ENCODE measurements at regions not wholly inside any gene's neighbourhood (a gene's known extent, or its start where the extent isn't known, plus 50 kb on each side); places are given as distances from the start of the nearest gene placed in this dataset.
"Not testable (repeated sequence)": the region's sequence is repeated elsewhere in the genome, so short reads cannot be mapped to it uniquely, and the experiment has no call there.

GRCh38 chr13:42494157-42494556, 79.8 kb upstream of the TNFSF11 start:
- TF ChIP-seq GLIS3 (CRISPR knock-in tag; IDR thresholded peaks at IDR 0.05) (no peak), SNAI2 (CRISPR knock-in tag; IDR thresholded peaks at IDR 0.05) (no peak), TOX (CRISPR knock-in tag; IDR thresholded peaks at IDR 0.05; ENCODE audit: borderline replicate concordance) (no peak), TCF4 (CRISPR knock-in tag; IDR thresholded peaks at IDR 0.05; ENCODE audit: borderline replicate concordance) (no peak), CREB5 (CRISPR knock-in tag; IDR thresholded peaks at IDR 0.05; ENCODE audit: low read depth) (no peak), ZNF8 (CRISPR knock-in tag; IDR thresholded peaks at IDR 0.05) (no peak), PPARA (CRISPR knock-in tag; IDR thresholded peaks at IDR 0.05; ENCODE audit: borderline replicate concordance) (no peak)
- TF ChIP-seq, protein P1, sequence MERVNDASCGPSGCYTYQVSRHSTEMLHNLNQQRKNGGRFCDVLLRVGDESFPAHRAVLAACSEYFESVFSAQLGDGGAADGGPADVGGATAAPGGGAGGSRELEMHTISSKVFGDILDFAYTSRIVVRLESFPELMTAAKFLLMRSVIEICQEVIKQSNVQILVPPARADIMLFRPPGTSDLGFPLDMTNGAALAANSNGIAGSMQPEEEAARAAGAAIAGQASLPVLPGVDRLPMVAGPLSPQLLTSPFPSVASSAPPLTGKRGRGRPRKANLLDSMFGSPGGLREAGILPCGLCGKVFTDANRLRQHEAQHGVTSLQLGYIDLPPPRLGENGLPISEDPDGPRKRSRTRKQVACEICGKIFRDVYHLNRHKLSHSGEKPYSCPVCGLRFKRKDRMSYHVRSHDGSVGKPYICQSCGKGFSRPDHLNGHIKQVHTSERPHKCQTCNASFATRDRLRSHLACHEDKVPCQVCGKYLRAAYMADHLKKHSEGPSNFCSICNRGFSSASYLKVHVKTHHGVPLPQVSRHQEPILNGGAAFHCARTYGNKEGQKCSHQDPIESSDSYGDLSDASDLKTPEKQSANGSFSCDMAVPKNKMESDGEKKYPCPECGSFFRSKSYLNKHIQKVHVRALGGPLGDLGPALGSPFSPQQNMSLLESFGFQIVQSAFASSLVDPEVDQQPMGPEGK (CRISPR knock-in tag; IDR thresholded peaks at IDR 0.05; ENCODE audit: borderline replicate concordance): no peak
- no peak for ATAC-seq

DNA sequence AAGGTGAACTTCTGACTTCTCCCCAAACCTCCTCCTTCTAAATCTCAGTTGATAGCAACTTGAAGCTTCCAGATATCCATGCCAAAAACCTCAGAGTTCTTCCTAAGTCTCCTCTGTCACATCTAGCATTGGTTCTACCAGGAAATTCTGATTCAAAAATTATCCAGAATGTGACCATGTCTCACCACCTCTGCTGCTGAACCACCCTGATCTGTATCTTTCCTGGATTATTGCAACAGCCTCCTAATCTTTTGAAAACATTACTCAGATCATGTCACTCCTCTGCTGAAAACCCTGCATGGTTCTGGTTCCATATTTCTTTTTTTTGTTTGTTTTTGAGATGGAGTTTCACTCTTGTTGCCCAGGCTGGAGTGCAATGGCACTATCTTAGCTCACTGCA, 78.7 kb upstream of the TNFSF11 start:
- no peak for TF ChIP-seq GLIS3 (CRISPR knock-in tag; IDR thresholded peaks at IDR 0.05)
- TF ChIP-seq PPARA (CRISPR knock-in tag; IDR thresholded peaks at IDR 0.05; ENCODE audit: borderline replicate concordance): no peak
- no peak for TF ChIP-seq SNAI2 (CRISPR knock-in tag; IDR thresholded peaks at IDR 0.05)
- no peak for TF ChIP-seq ISL1 (CRISPR knock-in tag; IDR thresholded peaks at IDR 0.05)
- no peak for TF ChIP-seq ZFP3 (CRISPR knock-in tag; IDR thresholded peaks at IDR 0.05)
- no peak for TF ChIP-seq ZC3H10 (CRISPR knock-in tag; IDR thresholded peaks at IDR 0.05)
- TF ChIP-seq OSR1 (CRISPR knock-in tag; IDR thresholded peaks at IDR 0.05): no peak
- no peak for TF ChIP-seq CSRNP3 (CRISPR knock-in tag; IDR thresholded peaks at IDR 0.05)
- TF ChIP-seq RARB (CRISPR knock-in tag; IDR thresholded peaks at IDR 0.05): no peak
- TF ChIP-seq ZNF70 (CRISPR knock-in tag; IDR thresholded peaks at IDR 0.05): no peak
- no peak for TF ChIP-seq BACH2 (CRISPR knock-in tag; IDR thresholded peaks at IDR 0.05; ENCODE audit: borderline replicate concordance)
- TF ChIP-seq CSDC2 (CRISPR knock-in tag; IDR thresholded peaks at IDR 0.05): no peak
- no peak for TF ChIP-seq TSHZ2 (CRISPR knock-in tag; IDR thresholded peaks at IDR 0.05)
- no peak for TF ChIP-seq TCF4 (CRISPR knock-in tag; IDR thresholded peaks at IDR 0.05; ENCODE audit: borderline replicate concordance)
- no peak for TF ChIP-seq POU6F1 (CRISPR knock-in tag; IDR thresholded peaks at IDR 0.05; ENCODE audit: borderline replicate concordance, low read depth)
- TF ChIP-seq, protein P1 (CRISPR knock-in tag; IDR thresholded peaks at IDR 0.05; ENCODE audit: borderline replicate concordance): no peak
- TF ChIP-seq ZNF8 (CRISPR knock-in tag; IDR thresholded peaks at IDR 0.05): no peak
- no peak for ATAC-seq

DNA sequence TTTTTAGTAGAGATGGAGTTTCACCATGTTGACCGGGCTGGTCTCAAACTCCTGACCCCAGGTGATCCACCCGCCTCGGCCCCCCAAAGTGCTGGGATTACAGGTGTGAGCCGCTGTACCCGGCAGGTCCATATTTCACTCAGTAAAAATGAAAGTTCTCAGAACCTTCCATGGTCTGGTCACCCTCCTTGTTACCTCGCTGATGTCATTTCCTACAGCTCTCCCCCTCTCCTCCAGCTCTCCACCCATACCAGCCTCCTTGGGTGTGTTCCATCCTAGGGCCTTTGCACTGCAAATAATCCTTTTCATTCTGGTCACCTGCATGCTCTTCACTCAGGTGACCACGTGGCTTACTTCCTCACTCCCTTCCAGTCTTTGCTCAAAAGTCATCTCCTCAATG, 78.2 kb upstream of the TNFSF11 start:
- ATAC-seq: no peak
- TF ChIP-seq CSDC2 (CRISPR knock-in tag; IDR thresholded peaks at IDR 0.05) (no peak), ISL1 (CRISPR knock-in tag; IDR thresholded peaks at IDR 0.05) (no peak), CREB5 (CRISPR knock-in tag; IDR thresholded peaks at IDR 0.05; ENCODE audit: low read depth) (no peak), ESRRG (CRISPR knock-in tag; IDR thresholded peaks at IDR 0.05) (no peak), ZNF70 (CRISPR knock-in tag; IDR thresholded peaks at IDR 0.05) (no peak)

DNA sequence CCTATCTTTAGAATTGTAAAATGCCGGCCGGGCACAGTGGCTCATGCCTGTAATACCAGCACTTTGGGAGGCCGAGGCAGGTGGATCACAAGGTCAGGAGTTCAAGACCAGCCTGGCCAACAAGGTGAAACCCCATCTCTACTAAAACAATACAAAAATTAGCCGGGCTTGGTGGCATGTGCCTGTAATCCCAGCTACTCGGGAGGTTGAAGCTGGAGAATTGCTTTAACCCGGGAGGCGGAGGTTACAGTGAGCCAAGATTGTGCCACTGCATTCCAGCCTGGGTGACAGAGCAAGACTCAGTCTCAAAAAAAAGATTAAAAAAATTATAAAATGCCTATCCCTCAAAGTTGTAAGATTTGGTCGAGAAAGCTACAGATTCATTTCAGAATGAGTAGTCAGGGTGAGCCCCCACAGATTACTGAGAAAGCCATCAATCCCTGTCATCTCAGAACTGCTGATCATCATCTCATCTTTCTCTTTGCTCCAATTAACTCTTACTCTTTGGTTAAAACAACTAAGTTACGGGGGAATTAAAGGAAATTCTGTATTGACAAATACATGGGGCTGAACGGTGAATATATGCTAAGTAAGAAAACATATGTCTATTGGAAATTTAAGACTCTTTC, 76.9 kb upstream of the TNFSF11 start:
- not testable (repeated sequence) for ATAC-seq

All from SK-N-SH treated with all-trans-retinoic acid at 6 μM for 48 hours (cell line).